Activated B cell treated with CpG ODN at 0.5 μM for 24 hours (primary cell): ENCODE measurements at regions not wholly inside any gene's neighbourhood (a gene's known extent, or its start where the extent isn't known, plus 50 kb on each side); places are given as distances from the start of the nearest gene placed in this dataset.

Experiments
- ATAC-seq: fragments of 200-7000 bp; cut with Tn5 transposase; one replicate; pipeline ENCODE4 v1.10.0; 2021; ENCODE audit warnings: low read depth, mild to moderate bottlenecking, moderate library complexity
- CTCF ChIA-PET: fragments of 350-600 bp; sonication (Branson Sonifier 250); formaldehyde crosslinking; loops from one replicate; lab custom pipeline; 2021; ENCODE audit warnings: antibody characterized with exemption; lab: Charles Lee
- POLR2A ChIA-PET: fragments of 350-600 bp; sonication (Branson Sonifier 250); formaldehyde crosslinking; loops from one replicate; lab custom pipeline; 2021; ENCODE audit warnings: antibody characterized with exemption; lab: Charles Lee
- DNase-seq: peaks from one replicate; pipeline ENCODE4 v3.0.0; 2022
- H3K27ac Mint-ChIP-seq: one replicate; pipeline ENCODE4 v1.8.0; 2020; ENCODE audit warnings: mixed read lengths
- H3K27me3 Mint-ChIP-seq: one replicate; pipeline ENCODE4 v1.8.0; 2021; ENCODE audit warnings: mixed read lengths
- H3K36me3 Mint-ChIP-seq: one replicate; pipeline ENCODE4 v1.8.0; 2021; ENCODE audit warnings: low read depth, mixed read lengths
- H3K4me1 Mint-ChIP-seq: one replicate; pipeline ENCODE4 v1.8.0; 2021; ENCODE audit warnings: mixed read lengths
- H3K4me3 Mint-ChIP-seq: one replicate; pipeline ENCODE4 v1.8.0; 2020; ENCODE audit warnings: mild to moderate bottlenecking, mixed read lengths
- H3K9me3 Mint-ChIP-seq: one replicate; pipeline ENCODE4 v1.8.0; 2020; ENCODE audit warnings: mixed read lengths
- intact Hi-C: fragments of 100-400 bp; cut with micrococcal nuclease; formaldehyde crosslinking; loops from one replicate; pipeline ENCODE4 v1.15.1; 2024
- TF ChIP-seq, protein P1 (sequence below): fragments of 200-600 bp; IDR thresholded peaks from one replicate; pipeline ENCODE4 v1.8.0; 2022; ENCODE audit warnings: antibody characterized with exemption, mild to moderate bottlenecking

DNA sequence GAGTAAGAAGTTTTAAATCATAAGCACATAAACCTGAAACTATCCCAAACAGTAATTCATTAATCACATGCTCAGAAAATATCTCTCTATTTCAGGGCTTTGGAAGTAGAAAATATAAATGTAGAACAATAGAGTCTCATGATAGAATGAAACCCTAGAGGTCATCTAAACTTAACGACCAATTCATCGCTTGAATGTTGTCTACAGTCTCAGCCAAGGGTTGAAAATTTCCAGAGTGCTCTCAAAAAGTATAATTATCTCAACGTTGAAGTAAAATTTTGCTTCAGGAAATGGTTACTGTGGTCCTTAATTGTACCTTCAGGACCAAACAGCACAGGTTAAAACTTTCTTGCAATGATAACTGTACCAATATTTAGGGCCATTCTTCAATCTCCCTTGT lies 1053.6 kb upstream of the SEL1L start:
- DNase-seq (no peak), ATAC-seq (no peak)
- CTCF ChIA-PET, result no interaction called here
- Mint-ChIP-seq H3K9me3 (peaks cover 8% of the 10 kb centered on the region), H3K4me1 (no peaks in the 10 kb centered on the region), H3K27ac (no peak overlapping the region), H3K36me3 (no peaks in the 10 kb centered on the region), H3K27me3 (no peaks in the 10 kb centered on the region), H3K4me3 (no peak overlapping the region)
- TF ChIP-seq, protein P1, sequence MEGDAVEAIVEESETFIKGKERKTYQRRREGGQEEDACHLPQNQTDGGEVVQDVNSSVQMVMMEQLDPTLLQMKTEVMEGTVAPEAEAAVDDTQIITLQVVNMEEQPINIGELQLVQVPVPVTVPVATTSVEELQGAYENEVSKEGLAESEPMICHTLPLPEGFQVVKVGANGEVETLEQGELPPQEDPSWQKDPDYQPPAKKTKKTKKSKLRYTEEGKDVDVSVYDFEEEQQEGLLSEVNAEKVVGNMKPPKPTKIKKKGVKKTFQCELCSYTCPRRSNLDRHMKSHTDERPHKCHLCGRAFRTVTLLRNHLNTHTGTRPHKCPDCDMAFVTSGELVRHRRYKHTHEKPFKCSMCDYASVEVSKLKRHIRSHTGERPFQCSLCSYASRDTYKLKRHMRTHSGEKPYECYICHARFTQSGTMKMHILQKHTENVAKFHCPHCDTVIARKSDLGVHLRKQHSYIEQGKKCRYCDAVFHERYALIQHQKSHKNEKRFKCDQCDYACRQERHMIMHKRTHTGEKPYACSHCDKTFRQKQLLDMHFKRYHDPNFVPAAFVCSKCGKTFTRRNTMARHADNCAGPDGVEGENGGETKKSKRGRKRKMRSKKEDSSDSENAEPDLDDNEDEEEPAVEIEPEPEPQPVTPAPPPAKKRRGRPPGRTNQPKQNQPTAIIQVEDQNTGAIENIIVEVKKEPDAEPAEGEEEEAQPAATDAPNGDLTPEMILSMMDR, result no peak
- POLR2A ChIA-PET, result no interaction called here
- intact Hi-C loops, result no loop called here

DNA sequence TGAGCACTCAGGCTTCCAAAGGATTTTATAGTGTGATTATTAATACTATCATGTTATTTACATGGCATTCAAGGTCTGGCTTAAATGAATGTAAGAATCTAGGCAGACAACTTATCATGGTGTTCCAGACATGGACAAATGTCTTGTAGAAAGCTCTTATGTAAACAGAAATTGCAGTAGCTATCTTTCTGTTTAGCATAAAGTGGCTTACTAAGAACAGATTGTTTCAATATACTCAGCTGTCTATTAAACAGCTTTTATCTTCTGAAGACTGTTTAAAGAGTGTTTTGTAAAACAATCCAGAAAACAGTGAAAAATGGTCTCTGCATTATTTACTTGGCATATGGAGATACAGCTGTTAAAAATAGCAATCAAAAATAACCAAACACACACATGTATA lies 1061.8 kb upstream of the SEL1L start:
- CTCF ChIA-PET, result no interaction called here
- intact Hi-C loops, result no loop called here
- Mint-ChIP-seq H3K4me3 (no peak overlapping the region), H3K27me3 (no peaks in the 10 kb centered on the region), H3K9me3 (peaks cover 11% of the 10 kb centered on the region), H3K36me3 (no peaks in the 10 kb centered on the region), H3K4me1 (no peaks in the 10 kb centered on the region), H3K27ac (no peak overlapping the region)
- TF ChIP-seq, protein P1, result no peak
- ATAC-seq (no peak), DNase-seq (no peak)
- POLR2A ChIA-PET, result no interaction called here

DNA sequence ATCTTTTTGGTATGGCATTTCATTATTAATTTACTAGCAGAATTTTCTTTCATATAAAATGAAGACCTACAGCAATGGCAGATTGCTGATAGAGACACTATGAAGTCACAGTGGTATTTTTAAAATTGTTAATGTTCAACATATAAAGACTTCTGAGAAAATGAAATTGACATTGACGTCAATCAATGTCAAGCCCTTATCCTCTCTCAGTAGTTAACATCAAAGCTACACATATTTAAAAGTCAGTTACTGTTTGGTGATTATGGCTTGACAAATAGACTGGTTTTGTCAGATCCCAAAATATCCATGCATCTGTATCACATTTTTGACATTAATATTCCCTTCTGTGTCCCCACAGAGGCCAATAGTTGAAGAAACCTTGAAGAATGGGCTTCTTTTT lies 1069.1 kb upstream of the SEL1L start:
- Mint-ChIP-seq H3K4me1 (no peaks in the 10 kb centered on the region), H3K27me3 (no peaks in the 10 kb centered on the region), H3K27ac (no peak overlapping the region), H3K36me3 (no peaks in the 10 kb centered on the region), H3K4me3 (no peak overlapping the region), H3K9me3 (peaks cover 2% of the 10 kb centered on the region)
- CTCF ChIA-PET, result no interaction called here
- intact Hi-C loops, result no loop called here
- no peak for ATAC-seq
- TF ChIP-seq, protein P1, result no peak
- no peak for DNase-seq
- POLR2A ChIA-PET, result no interaction called here

DNA sequence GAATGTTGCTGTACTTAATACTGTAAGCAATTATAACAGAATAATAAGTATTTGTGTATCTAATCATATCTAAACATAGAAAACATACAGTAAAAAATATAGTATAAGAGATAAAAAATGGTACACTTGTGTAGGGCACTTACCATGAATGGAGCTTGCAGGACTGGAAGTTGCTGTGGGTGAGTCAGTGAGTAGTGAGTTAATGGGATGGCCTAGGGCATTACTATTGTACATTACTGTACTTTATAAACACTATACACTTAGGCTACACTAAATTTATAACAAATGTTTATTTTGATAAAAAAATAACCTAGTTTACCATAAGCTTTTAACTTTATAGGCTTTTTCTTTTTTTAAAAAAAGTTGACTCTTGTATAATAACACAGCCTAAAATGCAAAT lies 1071.2 kb upstream of the SEL1L start:
- intact Hi-C loops, result no loop called here
- no peak for ATAC-seq
- Mint-ChIP-seq H3K27ac (no peak overlapping the region), H3K27me3 (no peaks in the 10 kb centered on the region), H3K9me3 (no peaks in the 10 kb centered on the region), H3K36me3 (no peaks in the 10 kb centered on the region), H3K4me3 (no peak overlapping the region), H3K4me1 (no peaks in the 10 kb centered on the region)
- TF ChIP-seq, protein P1, result no peak
- ChIA-PET POLR2A (no interaction called here), CTCF (no interaction called here)
- DNase-seq, result no peak

DNA sequence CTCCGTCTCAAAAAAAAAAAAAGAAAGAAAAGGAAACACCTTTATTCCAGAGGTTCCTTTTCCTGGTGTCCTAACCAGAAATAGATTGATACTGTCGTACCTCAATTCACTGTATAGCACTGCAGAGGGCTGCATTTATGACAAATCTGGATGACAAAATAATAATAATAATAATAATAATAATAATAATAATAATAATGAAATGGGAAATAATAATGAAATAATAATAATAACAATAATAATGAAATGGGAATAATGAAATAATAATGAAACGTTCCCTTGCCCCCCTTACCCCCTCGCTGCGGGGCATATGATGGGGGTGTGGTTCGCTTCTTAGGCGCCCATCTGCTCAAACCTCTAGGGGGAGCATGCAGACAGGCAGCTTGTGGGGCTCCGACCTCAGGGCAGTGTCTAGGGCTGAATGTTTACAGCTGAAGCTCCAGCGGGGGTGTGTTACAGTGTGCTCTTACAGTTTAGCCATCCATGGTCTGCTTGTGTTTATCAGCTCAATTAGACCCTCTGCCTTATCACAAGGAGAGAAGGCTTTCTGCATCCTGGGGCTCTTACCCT lies 1088.3 kb upstream of the SEL1L start:
- ChIA-PET CTCF (no interaction called here), POLR2A (no interaction called here)
- intact Hi-C loops, result no loop called here
- TF ChIP-seq, protein P1, result no peak
- ATAC-seq, result no peak
- no peaks in the 10 kb centered on the region for H3K27me3 Mint-ChIP-seq
- no peak overlapping the region for H3K27ac Mint-ChIP-seq
- H3K4me3 Mint-ChIP-seq, result no peak overlapping the region
- DNase-seq, result no peak
- no peaks in the 10 kb centered on the region for H3K36me3 Mint-ChIP-seq
- no peaks in the 10 kb centered on the region for H3K4me1 Mint-ChIP-seq
- H3K9me3 Mint-ChIP-seq, result peaks cover 8% of the 10 kb centered on the region
